GM18909 (cell line): ENCODE measurements at regions not wholly inside any gene's neighbourhood (a gene's known extent, or its start where the extent isn't known, plus 50 kb on each side); places are given as distances from the start of the nearest gene placed in this dataset.

Source experiments
- ATAC-seq: cut with Tn5 transposase; IDR thresholded peaks from one replicate; pipeline ENCODE4 v1.9.1; 2021; ENCODE audit warnings: mild to moderate bottlenecking; ENCODE audit not compliant: unreplicated experiment, poor library complexity

DNA sequence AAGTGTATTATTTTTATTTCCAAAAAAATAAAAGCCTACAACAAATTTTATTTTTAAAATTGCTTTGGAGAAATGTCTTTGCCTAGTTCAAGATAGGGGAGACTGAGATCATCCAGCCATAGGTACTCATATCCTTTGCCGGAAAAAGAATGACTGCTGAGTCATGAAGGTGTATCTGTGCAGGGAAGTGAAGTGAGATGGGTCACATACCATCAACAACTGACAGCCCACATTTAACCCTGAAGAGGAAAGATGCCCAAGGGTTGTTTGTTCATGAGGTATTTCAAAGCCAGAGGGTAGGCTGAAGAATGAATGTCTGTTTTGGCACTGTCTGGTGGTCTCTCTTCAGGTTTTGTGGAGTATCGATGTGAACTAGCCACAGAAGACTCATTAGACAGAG is 106.7 kb upstream of the TTC29 start:
- ATAC-seq = no peak

DNA sequence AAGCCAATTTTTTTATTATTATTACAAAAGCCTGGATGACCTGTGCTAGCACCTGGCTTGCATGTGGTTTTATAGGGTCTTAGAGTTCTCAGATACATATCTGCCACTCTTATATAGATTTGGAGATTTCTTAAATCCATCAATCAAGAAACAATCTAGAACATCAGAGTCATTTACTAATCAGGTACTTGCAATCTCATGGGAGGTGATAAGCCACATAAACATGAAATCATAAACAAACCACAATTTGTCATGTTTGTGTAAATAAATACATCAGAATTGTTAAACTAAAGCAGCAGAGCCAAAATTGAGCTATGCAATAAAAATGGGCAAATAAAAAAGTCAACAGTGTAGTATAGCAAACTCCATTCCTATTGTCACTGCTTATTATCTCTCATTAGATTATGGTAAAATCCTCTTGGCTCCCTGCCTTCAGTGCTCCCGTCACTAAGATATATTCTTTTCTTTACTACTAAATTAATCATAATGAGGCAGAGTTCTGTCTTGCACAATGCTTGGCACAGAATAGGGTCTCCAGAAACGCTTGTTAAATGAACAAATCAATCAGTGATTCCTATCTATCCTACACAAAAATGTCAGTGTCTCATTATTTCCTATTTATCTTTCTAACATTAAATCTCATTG is 108.7 kb upstream of the TTC29 start:
- ATAC-seq = no peak

DNA sequence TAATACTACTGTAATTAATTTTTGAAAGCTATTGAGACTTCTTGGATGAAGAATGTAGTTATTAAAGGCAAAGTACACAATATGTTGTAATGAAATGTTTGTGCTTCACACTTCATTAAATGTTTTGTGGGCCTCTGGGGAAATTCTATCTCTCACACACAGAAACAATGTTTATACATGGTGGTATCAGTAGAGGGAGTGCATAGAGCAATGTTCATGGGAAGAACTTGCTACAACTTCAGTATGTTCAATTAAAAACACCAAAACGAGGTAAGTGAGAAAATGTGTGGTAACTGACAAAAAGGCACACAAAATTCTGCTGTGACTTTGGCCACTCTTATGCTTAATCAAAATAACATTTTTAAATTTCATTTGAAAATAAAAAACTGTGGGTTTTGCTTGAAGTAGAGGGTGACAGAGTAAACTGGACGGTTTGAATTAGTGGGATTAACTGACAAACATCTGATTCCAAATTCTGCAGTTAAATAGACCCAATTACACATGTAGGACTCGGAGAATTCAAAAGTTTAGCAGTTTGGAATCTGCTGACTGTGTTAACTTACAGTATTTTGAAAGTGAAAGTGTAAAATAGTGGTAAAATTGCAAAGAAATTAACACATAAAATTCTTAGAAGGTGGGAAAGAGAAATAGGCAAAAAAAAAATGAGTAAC is 111.4 kb upstream of the TTC29 start:
- peak; percentile 48 for ATAC-seq

DNA sequence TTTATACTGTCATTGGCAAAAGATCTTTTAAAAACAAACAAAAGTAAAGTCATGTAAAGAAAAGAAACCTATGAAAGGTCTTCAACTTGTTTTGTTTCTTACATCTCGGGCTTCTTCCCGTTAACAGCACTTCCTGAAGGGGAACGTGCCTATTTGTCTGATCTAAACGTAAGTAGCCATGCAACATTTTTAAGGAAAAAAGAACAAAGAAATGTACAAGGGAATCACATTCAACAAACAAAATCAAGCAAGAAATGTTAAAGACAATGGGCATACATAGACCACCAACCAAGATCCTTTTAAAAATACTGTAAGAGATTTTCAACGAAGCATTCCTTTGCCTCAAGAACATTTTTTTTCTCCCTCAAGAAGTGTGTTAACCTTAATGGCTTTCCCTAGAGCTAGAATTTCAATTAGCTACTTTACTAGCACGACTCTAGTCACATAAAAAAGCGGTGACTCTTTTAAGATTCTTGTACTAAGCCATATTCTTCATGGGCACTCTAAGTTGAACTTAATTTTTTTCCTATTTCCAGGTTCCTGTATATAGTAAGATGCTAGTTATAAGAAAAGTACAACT is 112.0 kb upstream of the TTC29 start:
- ATAC-seq = peak; percentile 45

DNA sequence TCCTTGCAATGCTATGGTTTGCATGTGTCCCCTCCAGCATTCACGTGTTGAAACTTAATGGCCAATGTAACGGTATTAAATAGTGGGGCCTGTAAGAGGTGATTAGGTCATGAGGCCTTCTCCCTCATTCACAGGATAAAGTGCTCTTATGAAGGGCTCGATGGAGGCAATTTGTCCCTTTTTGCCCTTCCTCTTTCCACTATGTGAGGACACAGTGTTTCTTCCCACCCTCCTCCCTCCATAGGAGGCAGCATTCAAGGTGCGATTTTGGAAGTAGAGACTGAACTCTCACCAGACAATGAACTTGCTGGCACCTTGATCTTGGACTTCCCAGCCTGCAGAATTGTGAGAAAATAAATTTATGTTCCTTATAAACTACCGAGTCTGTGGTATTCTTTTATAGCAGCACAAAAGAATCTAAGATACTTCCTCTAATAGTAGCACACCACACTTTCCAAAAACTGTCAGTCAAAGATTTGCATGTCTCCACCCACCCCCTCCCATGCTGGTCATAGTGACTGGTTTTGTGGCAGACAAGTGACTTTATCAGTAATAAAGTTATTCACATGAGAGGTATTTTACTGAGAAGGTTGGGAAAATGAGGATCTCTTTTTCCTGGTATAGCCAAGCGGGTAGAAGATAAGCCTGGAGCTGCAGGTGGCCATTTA is 113.5 kb upstream of the TTC29 start:
- no peak for ATAC-seq

DNA sequence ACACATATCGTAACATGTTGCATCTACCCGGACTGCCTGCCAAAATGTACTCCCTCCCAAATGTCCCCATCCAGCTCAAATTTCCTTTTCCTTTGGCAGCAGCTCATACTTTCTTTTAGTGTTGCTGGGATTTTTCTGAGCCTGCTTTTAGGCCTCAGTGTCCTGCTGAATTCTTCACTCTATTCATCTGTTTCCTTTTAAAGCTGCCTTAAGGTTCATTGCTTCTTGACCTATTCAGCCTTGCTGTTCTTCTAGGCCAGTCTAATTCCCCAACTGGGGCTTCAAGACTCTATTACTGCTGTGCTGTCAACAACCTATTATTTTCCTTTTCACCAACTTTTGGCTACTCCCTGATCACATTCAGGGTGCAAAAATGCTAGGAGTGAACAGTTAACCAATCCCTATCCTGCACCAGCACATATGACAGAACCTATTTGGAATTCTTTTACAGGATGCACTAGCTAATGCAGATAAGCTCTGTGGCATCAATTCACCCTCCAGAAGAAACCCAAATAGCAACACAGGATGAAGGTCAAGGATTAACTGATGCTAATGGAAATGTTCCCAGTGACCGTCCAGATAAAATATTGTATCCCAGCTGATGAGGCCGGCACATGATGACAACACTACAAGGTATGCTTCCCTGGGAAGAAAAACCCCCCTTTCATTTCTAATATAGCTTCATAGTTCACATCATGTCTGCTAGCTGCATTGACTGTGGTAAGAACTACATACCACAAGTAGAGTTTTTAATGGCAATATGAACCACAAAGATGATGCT is 114.7 kb upstream of the TTC29 start:
- no peak for ATAC-seq

DNA sequence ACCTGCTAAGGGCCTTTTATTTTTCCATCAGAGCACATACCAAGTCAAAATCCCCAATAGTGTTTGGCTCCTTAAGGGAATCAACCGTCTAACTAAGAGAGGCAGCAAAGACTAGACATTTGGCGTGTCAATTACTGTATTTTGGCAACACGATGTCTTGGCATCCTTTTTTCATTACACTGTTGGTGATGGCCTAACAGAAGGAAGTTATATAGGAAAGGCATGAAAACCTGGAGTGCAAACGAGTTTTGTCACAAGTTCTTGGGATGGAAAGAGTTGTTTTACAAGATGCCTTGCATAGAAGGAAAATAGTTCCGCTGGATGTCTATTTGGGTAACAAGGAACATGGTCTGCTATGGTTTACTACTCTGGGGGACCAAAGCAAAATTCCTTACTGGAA is 119.2 kb upstream of the TTC29 start:
- no peak for ATAC-seq

DNA sequence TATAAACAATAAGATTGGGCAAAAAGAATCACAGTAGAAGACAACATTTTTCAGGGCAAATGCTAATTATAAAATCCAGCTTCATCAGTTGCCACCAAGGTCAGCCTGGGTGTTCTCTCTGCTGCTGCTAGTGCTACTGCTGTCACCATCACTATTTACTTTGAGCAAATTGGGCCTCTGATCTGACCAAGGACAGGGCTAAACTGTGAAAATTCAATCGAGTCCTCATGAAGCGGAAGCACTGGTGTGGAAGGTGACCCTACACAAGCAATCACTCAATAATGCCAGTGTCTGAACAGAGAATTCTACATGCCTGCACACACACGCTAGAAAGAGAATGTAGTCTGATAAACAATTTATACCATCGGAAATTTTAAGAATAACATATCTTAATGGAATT is 122.9 kb upstream of the TTC29 start:
- no peak for ATAC-seq

DNA sequence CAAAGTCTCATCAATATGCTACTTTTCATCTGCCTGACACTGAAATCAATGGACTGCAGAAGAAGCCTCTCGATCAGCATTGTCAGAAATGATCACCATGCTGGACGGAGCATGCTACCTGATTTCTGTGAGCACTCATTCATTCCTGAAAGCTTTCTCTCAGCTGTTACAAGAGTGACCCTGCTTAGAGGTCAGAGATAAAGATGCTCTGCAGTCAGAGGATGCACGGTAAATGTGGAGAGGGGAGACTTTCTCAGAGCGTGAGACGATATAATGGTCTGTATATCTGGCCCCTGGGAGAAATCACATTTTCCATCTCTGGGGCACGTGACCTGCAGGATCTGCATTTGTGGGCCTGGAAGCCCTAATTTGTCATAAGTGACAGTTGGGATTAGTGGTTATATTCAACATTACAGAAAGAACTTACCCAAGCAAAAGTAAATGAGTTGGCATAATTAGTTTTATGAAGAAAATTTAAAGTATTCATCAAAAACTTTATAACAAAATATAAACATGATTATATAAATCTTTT is 125.6 kb upstream of the TTC29 start:
- ATAC-seq = no peak

DNA sequence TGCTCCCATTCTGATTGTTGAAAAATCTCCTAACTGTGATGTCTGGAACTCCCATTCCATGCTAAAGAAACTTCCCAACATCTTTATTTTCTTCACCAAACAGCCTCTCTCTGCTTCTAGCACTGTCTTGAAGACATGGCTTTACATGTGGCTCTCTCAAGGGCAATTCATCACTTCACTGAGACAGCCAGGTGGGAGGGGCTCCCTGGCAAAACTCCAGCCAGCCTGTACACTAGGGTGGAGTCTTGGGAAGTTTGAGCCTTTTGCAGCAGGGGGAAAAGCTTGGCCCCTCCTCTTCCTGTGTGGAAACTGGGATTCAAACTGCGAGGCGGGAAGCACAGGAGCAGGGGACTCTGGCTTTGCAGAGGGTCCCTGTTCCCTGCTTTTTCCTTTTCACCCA is 130.5 kb upstream of the TTC29 start:
- no peak for ATAC-seq

DNA sequence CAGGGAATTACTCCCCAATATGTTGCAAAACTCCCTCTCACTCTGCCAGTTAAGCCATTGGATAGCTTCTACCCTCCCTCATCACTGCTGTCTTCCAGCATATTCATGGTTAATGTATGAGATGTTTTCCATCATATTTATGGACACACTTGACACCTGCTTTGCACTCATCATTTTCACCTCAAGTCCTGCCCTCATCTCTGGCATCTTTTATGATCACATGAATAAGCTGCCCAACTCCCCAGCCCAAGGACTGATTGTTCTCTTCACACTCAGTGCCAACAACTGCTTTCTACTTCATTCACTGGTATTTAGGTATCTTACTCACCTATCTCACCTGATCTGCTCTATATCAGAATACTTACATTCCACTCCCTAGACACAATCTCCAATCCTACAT is 131.1 kb upstream of the TTC29 start:
- no peak for ATAC-seq

DNA sequence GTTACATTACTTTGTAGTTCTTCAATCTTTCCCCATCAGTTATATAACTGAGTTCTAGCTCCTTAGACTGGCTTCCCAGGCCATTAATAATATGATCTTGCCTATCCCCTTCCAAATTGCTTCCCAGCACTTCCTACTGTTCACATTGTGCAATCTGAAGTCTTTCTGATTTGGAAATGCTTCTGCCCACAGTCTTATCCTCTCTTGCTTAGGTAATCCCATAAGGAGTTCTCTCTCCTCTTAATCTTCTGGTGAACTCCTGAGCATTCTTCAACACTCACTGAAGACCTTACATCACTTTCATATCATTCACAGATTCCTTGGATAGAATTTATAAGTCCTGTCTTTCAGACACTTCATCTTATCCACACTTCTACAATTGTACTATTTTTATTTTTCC is 132.7 kb upstream of the TTC29 start:
- no peak for ATAC-seq

DNA sequence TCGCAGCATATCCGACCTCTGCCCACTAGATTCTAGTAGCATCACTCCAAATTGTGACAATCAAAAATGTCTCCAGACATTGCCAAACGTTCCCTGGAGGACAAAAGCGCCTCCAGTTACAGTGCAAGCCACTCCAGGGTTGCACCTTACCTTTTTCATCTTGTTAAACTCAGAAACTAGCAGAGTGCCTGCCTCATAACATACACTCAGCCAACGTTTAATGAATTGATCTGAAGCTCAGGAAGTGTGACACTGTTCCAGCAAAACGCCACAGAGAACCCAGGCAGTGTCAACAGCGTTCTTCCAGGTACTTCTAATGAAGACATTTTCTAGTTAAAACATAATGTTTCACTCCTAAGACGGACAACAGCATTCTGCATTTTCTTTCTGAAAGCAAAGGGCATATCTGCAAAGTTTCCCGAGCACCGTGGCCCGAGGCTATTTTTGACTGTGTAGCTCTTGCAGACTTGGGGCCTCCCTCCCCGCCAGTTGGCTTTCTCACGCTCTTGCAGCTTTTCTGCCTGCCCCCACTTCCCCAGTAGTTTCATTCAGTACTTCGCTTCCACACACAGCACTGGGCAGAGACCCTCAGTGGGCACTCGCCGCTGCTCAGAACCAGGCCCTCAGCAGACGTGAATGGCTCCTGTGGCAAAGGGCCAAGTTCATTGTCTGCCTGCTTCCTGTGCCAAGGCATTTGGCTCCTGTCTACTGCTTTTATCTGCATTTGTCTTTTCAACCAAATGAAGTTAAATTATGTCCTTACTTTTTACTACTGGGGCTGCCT is 133.4 kb upstream of the TTC29 start:
- no peak for ATAC-seq

DNA sequence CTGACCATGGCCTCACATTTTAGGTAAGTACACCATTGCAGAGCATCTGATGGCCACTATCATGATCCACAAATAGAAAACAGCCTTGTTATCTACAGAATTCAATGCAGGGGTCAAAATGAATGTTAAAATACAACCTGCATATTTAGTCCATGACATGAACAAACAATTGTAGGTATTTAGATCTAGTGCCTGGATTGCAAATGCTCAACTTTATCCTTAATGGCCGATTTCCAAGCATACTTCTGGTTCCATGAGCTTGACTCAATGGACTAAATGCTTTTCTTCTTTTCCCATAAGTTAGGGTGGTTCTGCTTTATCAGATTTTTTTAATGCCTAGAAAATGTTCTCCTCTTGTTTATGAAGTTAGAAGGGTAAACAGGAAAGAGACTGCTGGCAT is 139.2 kb upstream of the TTC29 start:
- no peak for ATAC-seq

DNA sequence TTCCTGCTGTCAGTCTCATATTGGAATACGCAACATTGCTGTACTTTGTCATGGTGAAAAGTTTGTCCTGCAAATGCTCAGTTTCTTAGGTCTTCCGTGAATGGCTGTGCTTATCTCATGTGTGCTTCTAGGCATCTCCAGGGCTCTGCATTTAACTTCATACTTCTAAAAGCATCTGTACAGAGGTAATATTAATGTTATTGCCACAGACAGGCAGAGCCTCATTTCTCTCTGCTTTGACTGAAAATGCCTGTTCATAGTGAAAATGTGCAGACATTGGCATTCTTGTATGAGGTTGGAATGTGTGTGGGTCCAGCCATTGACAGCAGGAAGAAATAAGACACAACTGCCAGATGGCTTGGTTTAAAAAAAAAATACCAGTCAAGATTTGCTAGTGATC is 140.1 kb upstream of the TTC29 start:
- no peak for ATAC-seq

DNA sequence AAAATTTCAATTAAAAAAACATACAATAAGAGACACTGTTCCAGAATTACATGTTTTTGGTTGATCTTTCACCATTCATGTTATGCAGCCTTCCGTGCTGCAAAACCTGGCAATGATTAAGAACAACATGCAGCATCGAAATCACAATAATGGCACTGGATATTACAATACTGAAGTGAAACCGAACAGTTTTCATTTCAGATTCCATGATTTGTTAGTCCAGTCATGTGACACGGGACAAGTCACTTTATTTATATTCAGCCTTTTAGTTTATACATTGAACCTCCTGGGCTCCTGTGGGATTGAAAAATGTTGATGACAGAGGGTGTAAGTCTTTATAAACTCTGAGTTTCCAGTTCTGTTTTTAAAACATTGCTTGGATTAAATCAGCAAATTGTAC is 142.5 kb upstream of the TTC29 start:
- ATAC-seq = no peak

DNA sequence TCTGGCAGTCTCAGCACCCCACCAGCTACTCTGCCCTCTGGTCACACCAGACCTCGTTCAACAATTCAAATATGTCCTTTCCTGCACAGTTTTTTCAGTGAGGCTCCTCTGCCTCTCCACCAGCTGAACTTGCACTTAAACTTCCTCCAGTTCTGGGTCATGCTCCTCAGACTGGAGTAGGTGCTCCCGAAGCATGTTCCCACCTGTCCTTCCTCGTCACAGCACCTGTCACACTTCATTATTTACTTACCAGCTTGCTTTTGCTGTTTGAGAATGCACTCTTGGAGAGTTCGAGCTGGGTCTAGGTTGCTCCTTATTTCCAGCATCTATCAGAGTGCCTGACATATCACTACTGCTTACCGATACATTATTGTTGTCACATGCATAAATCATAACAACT is 144.8 kb upstream of the TTC29 start:
- no peak for ATAC-seq

DNA sequence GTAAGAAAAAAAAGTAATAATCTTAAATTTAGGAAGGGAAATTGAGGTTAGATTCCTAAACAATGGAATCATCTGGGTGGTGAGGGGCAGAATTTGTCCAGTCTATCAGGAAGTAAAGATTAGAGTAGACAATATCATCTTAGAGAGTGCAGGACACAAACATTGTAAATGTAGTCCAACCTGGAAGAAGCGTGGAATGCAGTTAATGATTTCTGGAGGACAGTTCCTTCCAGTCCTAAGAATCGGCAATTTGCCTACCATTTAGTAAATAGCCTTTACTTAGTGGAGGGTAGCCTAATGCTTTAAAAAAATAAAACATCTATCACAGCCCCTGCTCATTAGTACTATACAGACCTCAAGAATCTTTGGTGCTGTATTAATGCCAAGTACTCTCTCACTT is 147.5 kb upstream of the TTC29 start:
- no peak for ATAC-seq

DNA sequence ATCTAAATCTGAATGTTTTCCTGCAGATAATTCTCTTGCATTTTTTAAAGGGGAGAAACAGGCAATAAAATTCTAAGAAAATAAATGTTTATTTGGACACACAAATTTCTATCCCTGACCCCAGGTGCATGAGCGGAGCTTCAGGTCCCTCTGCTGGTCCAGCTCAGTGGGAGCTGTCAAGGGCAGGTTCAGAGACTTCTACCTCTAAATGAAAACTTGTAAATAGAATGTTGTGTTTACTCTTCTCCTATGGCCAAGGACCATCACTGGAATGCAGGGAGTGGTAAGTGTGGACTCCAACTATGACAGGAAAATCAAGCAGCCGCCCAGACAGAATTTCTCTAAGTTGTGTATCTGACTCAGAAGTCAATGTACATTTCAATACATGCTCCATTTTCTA is 148.6 kb upstream of the TTC29 start:
- no peak for ATAC-seq
